ENCODE measurements at regions not wholly inside any gene's neighbourhood (a gene's known extent, or its start where the extent isn't known, plus 50 kb on each side); places are given as distances from the start of the nearest gene placed in this dataset.

- POLR2A ChIA-PET = no interaction called here
- Mint-ChIP-seq H3K9me3 (peaks cover 13% of the 10 kb centered on the region), H3K36me3 (ENCODE audit: low read depth) (no peaks in the 10 kb centered on the region), H3K4me3 (no peak overlapping the region), H3K27ac (no peak overlapping the region), H3K27me3 (no peaks in the 10 kb centered on the region), H3K4me1 (ENCODE audit: low read depth) (no peaks in the 10 kb centered on the region)
- Histone ChIP-seq H3K4me3 (ENCODE audit: low read length) (no peak overlapping the region), H3K9me3 (ENCODE audit: control insufficient read depth in 1 of 2, insufficient read depth in 1 of 2, low read length in 2 of 2) (no peaks in the 10 kb centered on the region), H3K27ac (ENCODE audit: low read depth in 1 of 2, low read length in 2 of 2) (no peak overlapping the region), H3K4me1 (ENCODE audit: insufficient read depth, low read length) (no peaks in the 10 kb centered on the region), H3K36me3 (ENCODE audit: insufficient read depth, low read length) (no peaks in the 10 kb centered on the region), H3K27me3 (ENCODE audit: control insufficient read depth in 1 of 2, insufficient read depth in 2 of 2, low read length in 2 of 2) (no peaks in the 10 kb centered on the region)
- DNase-seq (no peak), ATAC-seq (ENCODE audit: poor library complexity) (no peak)
- TF ChIP-seq CTCF (IDR thresholded peaks at IDR 0.05) = no peak
- CTCF ChIA-PET = no interaction called here
- intact Hi-C loops (cut with DNase I, micrococcal nuclease) = no loop called here
Observed at GRCh38 chr7:125605241-125605640, 675.6 kb upstream of the POT1 start.

DNA sequence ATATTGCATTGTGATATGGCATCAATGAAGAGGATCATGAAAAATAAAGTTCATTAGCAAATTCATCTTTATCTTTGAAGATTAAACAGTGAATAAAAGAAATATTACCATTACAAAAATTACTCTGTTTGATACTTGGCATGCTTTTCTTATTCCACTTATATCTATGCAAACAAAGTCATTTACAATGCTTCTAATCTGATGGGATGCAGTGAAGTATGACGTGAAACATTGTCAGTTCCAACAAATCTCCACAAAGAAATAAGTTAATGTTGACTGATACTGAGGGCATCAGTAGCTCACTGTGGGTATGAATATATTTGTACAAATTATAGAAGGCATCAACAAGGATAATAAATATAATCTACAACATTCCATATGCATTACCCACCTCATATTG lies 672.8 kb upstream of the POT1 start:
- CTCF ChIA-PET = no interaction called here
- no peak for TF ChIP-seq CTCF (IDR thresholded peaks at IDR 0.05)
- no peak overlapping the region for H3K4me3 Mint-ChIP-seq

DNA sequence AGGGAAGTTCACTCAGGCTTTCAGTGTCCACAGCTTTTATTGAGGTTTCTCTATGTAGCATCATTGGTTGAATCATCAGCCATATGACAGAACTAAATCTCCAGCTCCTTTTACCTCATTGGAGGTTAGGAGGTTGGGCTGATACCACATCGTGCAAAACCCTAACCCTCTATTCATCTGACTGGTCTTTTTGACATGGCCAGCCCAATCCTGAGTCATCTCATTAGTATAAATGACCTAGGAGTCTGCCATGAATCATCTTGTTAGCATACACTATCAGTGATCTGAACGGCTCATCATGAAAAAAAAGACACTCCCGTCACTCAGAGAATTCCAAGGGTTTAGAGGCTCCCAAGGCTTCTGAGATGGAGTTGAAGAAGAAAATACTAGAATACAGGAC lies 669.8 kb upstream of the POT1 start:
- H3K36me3 ChIP-seq (ENCODE audit: insufficient read depth, low read length) = no peaks in the 10 kb centered on the region
- intact Hi-C loops (cut with DNase I, micrococcal nuclease) = no loop called here
- Mint-ChIP-seq H3K27me3 (no peaks in the 10 kb centered on the region), H3K4me1 (ENCODE audit: low read depth) (no peaks in the 10 kb centered on the region), H3K4me3 (no peak overlapping the region), H3K36me3 (ENCODE audit: low read depth) (no peaks in the 10 kb centered on the region), H3K9me3 (no peaks in the 10 kb centered on the region), H3K27ac (no peak overlapping the region)
- H3K4me3 ChIP-seq (ENCODE audit: low read length) = no peak overlapping the region
- ChIA-PET CTCF (no interaction called here), POLR2A (no interaction called here)
- ATAC-seq (ENCODE audit: poor library complexity) (no peak), DNase-seq (no peak)
- H3K9me3 ChIP-seq (ENCODE audit: control insufficient read depth in 1 of 2, insufficient read depth in 1 of 2, low read length in 2 of 2) = peaks cover 0 to 5% of the 10 kb centered on the region in 2 experiments
- H3K4me1 ChIP-seq (ENCODE audit: insufficient read depth, low read length) = no peaks in the 10 kb centered on the region
- no peak for TF ChIP-seq CTCF (IDR thresholded peaks at IDR 0.05)
- no peak overlapping the region for H3K27ac ChIP-seq (ENCODE audit: low read depth in 1 of 2, low read length in 2 of 2)
- no peaks in the 10 kb centered on the region for H3K27me3 ChIP-seq (ENCODE audit: control insufficient read depth in 1 of 2, insufficient read depth in 2 of 2, low read length in 2 of 2)

More for the DNA sequence above, 672.8 kb upstream of the POT1 start:
- Histone ChIP-seq H3K27ac (ENCODE audit: low read depth in 1 of 2, low read length in 2 of 2) (no peak overlapping the region), H3K27me3 (ENCODE audit: control insufficient read depth in 1 of 2, insufficient read depth in 2 of 2, low read length in 2 of 2) (no peaks in the 10 kb centered on the region), H3K9me3 (ENCODE audit: control insufficient read depth in 1 of 2, insufficient read depth in 1 of 2, low read length in 2 of 2) (no peaks in the 10 kb centered on the region), H3K4me1 (ENCODE audit: insufficient read depth, low read length) (no peaks in the 10 kb centered on the region), H3K36me3 (ENCODE audit: insufficient read depth, low read length) (no peaks in the 10 kb centered on the region), H3K4me3 (ENCODE audit: low read length) (no peak overlapping the region)
- Mint-ChIP-seq H3K27ac (no peak overlapping the region), H3K27me3 (no peaks in the 10 kb centered on the region), H3K36me3 (ENCODE audit: low read depth) (no peaks in the 10 kb centered on the region), H3K9me3 (peaks cover 11% of the 10 kb centered on the region), H3K4me1 (ENCODE audit: low read depth) (no peaks in the 10 kb centered on the region)
- intact Hi-C loops (cut with DNase I, micrococcal nuclease) = no loop called here
- no peak for ATAC-seq (ENCODE audit: poor library complexity)
- POLR2A ChIA-PET = no interaction called here
- DNase-seq = no peak

Measured in CD4-positive, alpha-beta T cell (primary cell).